Stimulated activated memory B cell treated with anti-CD40 and anti-IgM and Interleukin-4, amounts not matched to agents 10 μg/mL and 1 μg/mL and 100 μg/mL, for 72 hours (primary cell): ENCODE measurements at regions not wholly inside any gene's neighbourhood (a gene's known extent, or its start where the extent isn't known, plus 50 kb on each side); places are given as distances from the start of the nearest gene placed in this dataset.

Experiments used
- ATAC-seq: fragments of 150-1000 bp; cut with Tn5 transposase; 2 replicates; pipeline ENCODE4 v1.10.0; 2021
- H3K27ac Mint-ChIP-seq: one replicate; pipeline ENCODE4 v1.8.0; 2022; ENCODE audit warnings: mild to moderate bottlenecking, mixed read lengths
- H3K27me3 Mint-ChIP-seq: one replicate; pipeline ENCODE4 v1.8.0; 2022; ENCODE audit warnings: mixed read lengths
- H3K36me3 Mint-ChIP-seq: one replicate; pipeline ENCODE4 v1.8.0; 2022; ENCODE audit warnings: mixed read lengths
- H3K4me1 Mint-ChIP-seq: one replicate; pipeline ENCODE4 v1.8.0; 2022; ENCODE audit warnings: mixed read lengths
- H3K4me3 Mint-ChIP-seq: one replicate; pipeline ENCODE4 v1.8.0; 2022; ENCODE audit warnings: mild to moderate bottlenecking, moderate library complexity, mixed read lengths
- H3K9me3 Mint-ChIP-seq: one replicate; pipeline ENCODE4 v1.8.0; 2022; ENCODE audit warnings: mixed read lengths

DNA sequence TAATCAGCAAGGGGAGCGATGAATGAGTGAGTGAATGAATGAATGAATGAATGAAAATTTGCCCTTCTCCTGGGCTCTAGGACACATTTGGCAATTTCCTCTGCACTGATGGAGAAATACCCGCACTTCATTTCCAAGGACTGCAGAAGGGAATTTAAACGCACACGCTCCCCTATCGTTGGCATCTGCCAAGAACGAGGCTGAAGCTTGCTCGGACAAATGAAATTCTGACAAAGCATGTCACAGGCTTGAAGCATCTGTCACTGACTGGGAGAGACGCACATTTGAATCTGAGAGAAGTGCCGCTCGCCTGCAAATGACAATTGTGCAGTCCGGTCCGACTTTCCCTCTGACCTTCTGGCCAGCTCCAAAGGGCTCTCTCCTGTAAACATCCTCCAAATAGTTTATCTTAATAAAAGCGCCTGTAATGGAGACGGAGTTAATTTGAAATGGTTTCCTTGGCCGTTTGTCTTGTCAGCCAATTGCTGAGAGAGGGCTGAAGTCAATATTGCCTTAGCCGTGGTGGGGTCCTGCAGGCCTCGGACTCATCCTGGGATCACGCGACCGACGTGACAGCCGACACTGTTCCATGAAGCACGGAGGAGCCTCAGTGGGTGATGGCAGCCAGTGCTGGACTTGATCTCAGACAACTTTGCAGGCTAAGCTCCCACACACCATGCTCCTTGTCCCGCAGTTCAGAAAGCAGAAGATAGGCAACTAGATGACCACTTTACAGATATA is 260.7 kb downstream of the MN1 start:
- Mint-ChIP-seq H3K27me3 (peaks cover 15% of the 10 kb centered on the region), H3K9me3 (peaks cover 3% of the 10 kb centered on the region), H3K27ac (no peak overlapping the region), H3K36me3 (no peaks in the 10 kb centered on the region), H3K4me1 (no peaks in the 10 kb centered on the region), H3K4me3 (no peak overlapping the region)
- ATAC-seq = no peak

- H3K27me3 Mint-ChIP-seq = peaks cover 15% of the 10 kb centered on the region
- no peak overlapping the region for H3K27ac Mint-ChIP-seq
- H3K4me1 Mint-ChIP-seq = no peaks in the 10 kb centered on the region
- no peaks in the 10 kb centered on the region for H3K36me3 Mint-ChIP-seq
- no peak overlapping the region for H3K4me3 Mint-ChIP-seq
- H3K9me3 Mint-ChIP-seq = peaks cover 3% of the 10 kb centered on the region
- no peak for ATAC-seq
These were observed 259.7 kb downstream of the MN1 start for GRCh38 chr22:27541836-27542235.

- Mint-ChIP-seq H3K4me1 (no peaks in the 10 kb centered on the region), H3K36me3 (no peaks in the 10 kb centered on the region), H3K27me3 (peaks cover 15% of the 10 kb centered on the region), H3K27ac (no peak overlapping the region), H3K4me3 (no peak overlapping the region), H3K9me3 (peaks cover 3% of the 10 kb centered on the region)
- peak; percentile 38 for ATAC-seq
These were observed 259.0 kb downstream of the MN1 start for GRCh38 chr22:27542602-27543001.

GRCh38 chr22:27543460-27543859 is 258.1 kb downstream of the MN1 start:
- ATAC-seq = no peak
- Mint-ChIP-seq H3K36me3 (no peaks in the 10 kb centered on the region), H3K27me3 (peaks cover 15% of the 10 kb centered on the region), H3K27ac (no peak overlapping the region), H3K4me1 (no peaks in the 10 kb centered on the region), H3K4me3 (no peak overlapping the region), H3K9me3 (peaks cover 3% of the 10 kb centered on the region)

DNA sequence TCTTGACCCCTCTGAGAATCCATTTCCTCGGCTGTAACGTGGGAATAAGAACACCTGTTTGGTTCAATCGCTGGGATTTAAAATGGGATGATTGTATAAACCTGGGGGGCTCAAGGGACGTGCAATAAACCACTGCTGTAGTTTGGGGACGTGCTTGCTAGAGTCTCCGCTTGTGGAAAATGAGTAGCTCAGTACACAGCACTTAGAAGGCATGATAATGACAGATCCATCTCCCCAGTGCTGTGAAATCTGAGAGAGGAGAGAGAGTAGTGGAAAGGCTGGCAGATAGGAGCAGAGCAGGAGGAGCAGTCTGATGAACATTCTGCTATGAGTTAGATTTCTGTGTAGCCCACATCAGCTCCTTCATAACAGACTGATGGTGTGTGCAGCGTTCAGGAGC is 256.5 kb downstream of the MN1 start:
- Mint-ChIP-seq H3K27ac (no peak overlapping the region), H3K27me3 (peaks cover 15% of the 10 kb centered on the region), H3K4me3 (no peak overlapping the region), H3K4me1 (no peaks in the 10 kb centered on the region), H3K36me3 (no peaks in the 10 kb centered on the region), H3K9me3 (peaks cover 6% of the 10 kb centered on the region)
- ATAC-seq = no peak

GRCh38 chr22:27546157-27546935 is 255.2 kb downstream of the MN1 start:
- no peak for ATAC-seq
- H3K27ac Mint-ChIP-seq = no peak overlapping the region
- peaks cover 6% of the 10 kb centered on the region for H3K9me3 Mint-ChIP-seq
- peaks cover 15% of the 10 kb centered on the region for H3K27me3 Mint-ChIP-seq
- no peaks in the 10 kb centered on the region for H3K36me3 Mint-ChIP-seq
- no peaks in the 10 kb centered on the region for H3K4me1 Mint-ChIP-seq
- no peak overlapping the region for H3K4me3 Mint-ChIP-seq

DNA sequence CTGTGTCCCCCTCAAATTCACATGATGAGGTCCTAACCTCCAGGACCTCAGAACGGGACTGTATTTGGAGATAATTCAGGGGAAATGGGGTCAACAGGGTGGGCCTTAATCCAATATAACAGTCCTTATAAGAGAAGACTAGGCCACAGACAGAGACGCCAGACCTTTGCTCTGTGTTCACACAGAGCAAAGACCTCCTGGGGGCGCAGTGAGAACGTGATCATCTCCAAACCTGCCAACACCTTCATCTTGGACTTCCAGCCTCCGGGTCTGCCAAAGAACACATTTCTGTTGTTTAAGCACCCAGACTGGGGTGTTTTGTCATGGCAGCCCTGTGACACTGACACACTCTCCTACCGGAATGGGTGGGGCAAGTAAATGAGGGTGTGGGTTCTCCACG is 250.2 kb downstream of the MN1 start:
- H3K4me1 Mint-ChIP-seq = no peaks in the 10 kb centered on the region
- no peak overlapping the region for H3K27ac Mint-ChIP-seq
- no peak for ATAC-seq
- H3K36me3 Mint-ChIP-seq = no peaks in the 10 kb centered on the region
- no peaks in the 10 kb centered on the region for H3K27me3 Mint-ChIP-seq
- H3K4me3 Mint-ChIP-seq = no peak overlapping the region
- H3K9me3 Mint-ChIP-seq = peaks cover 9% of the 10 kb centered on the region

DNA sequence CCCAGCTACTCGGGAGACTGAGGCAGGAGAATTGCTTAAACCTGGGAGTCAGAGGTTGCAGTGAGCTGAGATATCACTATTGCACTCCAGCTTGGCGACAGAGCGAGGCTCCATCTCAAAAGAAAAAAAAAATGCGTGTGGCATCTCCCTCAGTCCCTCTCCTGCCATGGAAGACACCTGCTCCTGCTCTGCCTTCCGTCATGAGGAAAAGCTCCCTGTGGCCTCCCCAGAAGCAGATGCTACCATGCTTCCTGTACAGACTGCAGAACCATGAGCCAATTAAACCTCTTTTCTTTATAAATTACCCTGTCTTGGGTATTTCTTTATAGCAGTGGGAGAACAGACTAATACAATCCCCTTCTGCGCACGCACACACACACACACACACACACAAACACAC is 249.4 kb downstream of the MN1 start:
- Mint-ChIP-seq H3K27me3 (no peaks in the 10 kb centered on the region), H3K4me3 (no peak overlapping the region), H3K36me3 (no peaks in the 10 kb centered on the region), H3K4me1 (no peaks in the 10 kb centered on the region), H3K27ac (no peak overlapping the region), H3K9me3 (peaks cover 9% of the 10 kb centered on the region)
- ATAC-seq = no peak

DNA sequence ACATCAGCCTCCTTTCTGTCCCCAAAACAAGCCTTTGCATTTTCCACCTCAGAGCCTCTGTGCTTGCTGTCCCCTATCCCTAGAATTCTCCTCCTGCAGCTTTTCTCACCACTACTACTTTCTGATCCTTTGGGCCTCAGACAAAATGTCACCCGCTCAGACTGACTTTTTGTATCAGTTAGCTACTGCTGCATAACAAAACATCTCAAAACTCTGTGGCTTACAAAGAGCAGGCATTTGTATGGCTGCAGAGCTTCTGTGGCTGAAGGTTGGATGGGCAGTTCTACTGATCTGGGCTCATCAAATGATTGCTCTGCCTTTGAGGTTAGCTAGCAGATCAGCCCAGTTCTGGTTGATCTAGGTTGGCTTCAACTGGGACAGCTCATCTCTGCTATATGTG is 248.7 kb downstream of the MN1 start:
- no peak overlapping the region for H3K4me3 Mint-ChIP-seq
- H3K36me3 Mint-ChIP-seq = no peaks in the 10 kb centered on the region
- no peak for ATAC-seq
- no peaks in the 10 kb centered on the region for H3K4me1 Mint-ChIP-seq
- no peak overlapping the region for H3K27ac Mint-ChIP-seq
- H3K27me3 Mint-ChIP-seq = no peaks in the 10 kb centered on the region
- H3K9me3 Mint-ChIP-seq = peaks cover 9% of the 10 kb centered on the region

GRCh38 chr22:27554106-27554811 is 247.3 kb downstream of the MN1 start:
- Mint-ChIP-seq H3K9me3 (peaks cover 6% of the 10 kb centered on the region), H3K27me3 (no peaks in the 10 kb centered on the region), H3K4me1 (no peaks in the 10 kb centered on the region), H3K4me3 (no peak overlapping the region), H3K36me3 (no peaks in the 10 kb centered on the region), H3K27ac (no peak overlapping the region)
- no peak for ATAC-seq

DNA sequence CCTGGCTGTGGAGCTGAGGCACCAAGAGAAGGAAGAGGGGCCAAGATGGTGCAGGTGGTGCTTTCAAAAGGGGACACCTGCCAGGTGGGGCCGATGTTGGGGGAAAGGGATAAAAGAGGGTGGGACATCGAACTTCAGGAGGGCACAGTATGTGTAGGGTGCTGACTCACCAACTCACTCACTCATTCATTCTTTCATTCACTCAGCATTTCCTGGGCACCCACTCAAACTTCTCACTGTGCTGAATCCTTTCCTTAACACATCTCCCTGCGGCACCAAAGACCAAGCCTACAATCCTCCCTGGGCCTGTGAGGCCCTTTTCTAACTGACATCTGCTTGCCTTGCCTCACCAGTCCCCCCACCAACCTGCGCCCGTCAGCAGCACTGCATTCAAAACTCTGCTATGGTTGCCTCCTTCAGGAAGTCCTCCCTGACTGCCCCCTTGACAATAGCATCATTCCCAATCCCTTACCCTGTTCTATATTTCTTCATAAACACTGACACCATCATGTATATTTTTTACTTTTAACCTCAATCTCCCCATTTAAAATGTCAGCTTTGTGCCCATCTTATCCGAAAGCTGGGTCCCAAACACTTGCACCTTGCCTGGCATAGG is 246.6 kb downstream of the MN1 start:
- no peaks in the 10 kb centered on the region for H3K36me3 Mint-ChIP-seq
- H3K4me1 Mint-ChIP-seq = no peaks in the 10 kb centered on the region
- no peak overlapping the region for H3K27ac Mint-ChIP-seq
- H3K4me3 Mint-ChIP-seq = no peak overlapping the region
- ATAC-seq = no peak
- peaks cover 6% of the 10 kb centered on the region for H3K9me3 Mint-ChIP-seq
- H3K27me3 Mint-ChIP-seq = no peaks in the 10 kb centered on the region

- H3K36me3 Mint-ChIP-seq = no peaks in the 10 kb centered on the region
- H3K27ac Mint-ChIP-seq = no peak overlapping the region
- no peak overlapping the region for H3K4me3 Mint-ChIP-seq
- H3K4me1 Mint-ChIP-seq = no peaks in the 10 kb centered on the region
- peaks cover 9% of the 10 kb centered on the region for H3K9me3 Mint-ChIP-seq
- peak; percentile 29 for ATAC-seq
- H3K27me3 Mint-ChIP-seq = no peaks in the 10 kb centered on the region
These were observed 245.2 kb downstream of the MN1 start for GRCh38 chr22:27556371-27556770.

DNA sequence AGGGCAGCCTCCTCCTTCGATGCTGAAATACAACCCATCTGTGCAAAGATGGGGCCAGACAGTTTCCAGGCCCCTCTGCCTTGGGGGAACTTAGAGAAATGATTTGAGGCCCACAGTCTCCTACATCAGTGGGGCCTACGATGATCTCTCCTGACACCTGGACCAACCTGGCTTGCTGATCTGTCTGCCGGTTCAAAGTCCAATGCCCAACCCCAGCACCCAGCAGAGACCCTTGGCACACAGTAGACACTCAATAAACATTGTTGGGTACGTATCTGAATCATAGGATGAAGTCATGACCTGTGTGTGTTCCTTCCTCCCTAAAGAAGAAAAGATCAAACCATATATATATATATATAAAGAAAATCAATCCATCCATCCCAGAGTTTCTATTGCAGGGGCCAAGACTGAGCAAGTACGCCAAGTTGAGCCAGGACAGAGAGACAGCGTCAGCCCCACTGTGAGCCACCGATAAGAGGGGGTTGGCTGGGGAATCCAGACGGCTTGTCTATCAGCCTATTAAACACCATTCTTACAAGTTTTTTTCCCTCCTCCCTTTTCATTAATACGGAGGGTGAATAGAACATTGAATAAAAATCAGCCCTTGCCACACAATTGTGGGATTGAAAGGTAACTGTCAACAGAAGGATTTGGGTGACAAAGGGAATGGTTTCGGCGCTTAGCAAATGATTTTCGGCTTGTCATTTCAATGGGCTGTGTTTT is 244.1 kb downstream of the MN1 start:
- H3K9me3 Mint-ChIP-seq = peaks cover 8% of the 10 kb centered on the region

GRCh38 chr22:27558658-27559371 is 242.7 kb downstream of the MN1 start:
- Mint-ChIP-seq H3K4me1 (no peaks in the 10 kb centered on the region), H3K4me3 (no peak overlapping the region), H3K9me3 (peaks cover 6% of the 10 kb centered on the region), H3K36me3 (no peaks in the 10 kb centered on the region), H3K27me3 (no peaks in the 10 kb centered on the region), H3K27ac (no peak overlapping the region)
- no peak for ATAC-seq

More for the DNA sequence above, 244.1 kb downstream of the MN1 start:
- Mint-ChIP-seq H3K27me3 (no peaks in the 10 kb centered on the region), H3K4me3 (no peak overlapping the region), H3K27ac (no peak overlapping the region), H3K36me3 (no peaks in the 10 kb centered on the region), H3K4me1 (no peaks in the 10 kb centered on the region)
- no peak for ATAC-seq
